GM18508 (cell line): ENCODE measurements at regions not wholly inside any gene's neighbourhood (a gene's known extent, or its start where the extent isn't known, plus 50 kb on each side); places are given as distances from the start of the nearest gene placed in this dataset.

Experiments used
- ATAC-seq: cut with Tn5 transposase; IDR thresholded peaks from one replicate; pipeline ENCODE4 v1.9.1; 2021; ENCODE audit warnings: moderate number of reproducible peaks; ENCODE audit not compliant: insufficient read depth, unreplicated experiment

DNA sequence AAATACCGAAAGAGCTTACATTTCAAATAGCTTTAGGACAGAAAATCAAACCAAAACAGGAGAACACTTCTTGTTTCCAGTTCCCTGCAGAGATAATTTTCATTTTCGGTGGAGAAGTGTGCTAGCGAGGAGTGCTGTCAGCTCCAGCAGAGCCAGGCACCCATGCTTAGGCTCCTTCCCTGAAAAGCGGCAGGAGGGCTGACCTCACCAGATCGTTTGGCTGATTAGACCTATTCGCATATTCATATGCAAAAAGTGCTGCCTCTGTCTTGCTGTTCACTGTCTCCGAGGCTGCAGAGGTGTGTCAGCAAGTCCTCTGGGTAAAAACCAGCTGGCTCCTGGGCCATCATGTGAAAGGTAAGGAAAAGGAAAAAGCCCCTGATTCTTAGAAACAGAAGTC lies 225.8 kb upstream of the COPS8 start:
- no peak for ATAC-seq

DNA sequence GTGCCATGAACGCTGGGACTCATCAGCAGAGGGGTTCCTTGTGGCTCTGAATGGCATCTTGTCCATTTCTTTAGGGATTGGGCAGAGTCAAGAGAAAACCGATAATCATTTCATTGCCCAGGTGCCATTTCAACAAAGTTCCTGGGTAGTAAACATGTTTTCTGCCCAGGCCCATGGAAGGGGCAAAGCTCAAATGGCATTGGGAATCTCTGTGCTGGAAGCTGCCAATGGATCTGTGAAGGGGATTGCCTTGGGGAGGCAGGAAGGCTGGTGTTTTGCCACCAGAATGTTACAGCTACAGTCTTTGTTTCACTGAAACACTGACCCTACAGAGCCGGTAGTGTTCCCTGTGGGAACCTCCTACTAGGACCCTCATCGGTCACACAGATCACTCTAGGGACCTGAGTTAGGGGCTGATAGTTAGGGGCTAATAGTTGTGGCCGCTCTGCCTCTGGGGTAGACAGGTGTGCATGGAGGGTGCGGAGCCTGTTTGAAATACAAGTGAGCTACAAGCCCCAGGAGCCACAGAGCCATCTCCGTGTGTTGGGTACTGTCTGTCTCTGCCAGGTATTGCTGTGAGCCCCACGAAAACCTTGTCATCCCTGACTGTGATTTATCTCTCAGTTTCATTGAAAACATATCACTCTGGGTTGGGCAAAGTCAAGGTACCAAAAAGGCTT lies 224.4 kb upstream of the COPS8 start:
- no peak for ATAC-seq

DNA sequence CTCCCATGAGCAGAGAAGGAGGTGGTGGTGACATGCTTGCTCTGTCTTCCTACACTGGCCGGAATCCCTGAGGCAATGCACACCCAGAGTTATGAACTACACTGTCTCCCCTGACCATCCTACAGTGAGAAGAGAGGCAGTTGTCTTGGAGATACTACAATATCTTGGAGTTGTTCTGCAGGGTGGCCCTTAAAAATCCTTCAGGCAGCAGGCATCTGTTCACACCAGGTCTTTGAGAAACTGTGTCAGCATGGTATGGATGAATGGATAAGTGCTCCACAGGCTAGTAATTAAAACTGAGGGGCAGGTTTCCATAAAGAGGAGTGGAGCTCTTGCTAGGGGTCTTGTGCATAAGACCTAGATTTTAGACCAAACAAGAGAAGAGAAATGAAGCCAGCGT lies 223.7 kb upstream of the COPS8 start:
- no peak for ATAC-seq

DNA sequence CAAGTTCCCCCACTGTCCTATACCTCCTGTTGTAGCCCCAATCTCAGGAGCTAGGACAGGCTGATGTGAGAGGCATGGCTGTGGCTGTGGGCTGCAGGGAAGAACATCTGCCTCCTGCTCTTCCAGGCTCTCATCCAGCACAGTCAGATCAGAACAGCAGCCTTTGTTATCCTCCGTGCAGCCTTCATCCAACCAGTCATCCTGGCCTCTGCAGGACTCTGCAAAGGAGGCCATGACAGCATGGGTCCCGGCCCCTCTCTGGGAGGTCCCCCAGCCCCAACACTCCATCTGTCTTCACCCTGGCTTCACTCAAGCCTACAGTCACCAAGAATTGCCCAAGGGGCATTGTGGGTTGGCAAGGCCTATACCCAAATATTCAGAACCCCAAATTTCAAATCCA lies 223.2 kb upstream of the COPS8 start:
- ATAC-seq, result no peak

DNA sequence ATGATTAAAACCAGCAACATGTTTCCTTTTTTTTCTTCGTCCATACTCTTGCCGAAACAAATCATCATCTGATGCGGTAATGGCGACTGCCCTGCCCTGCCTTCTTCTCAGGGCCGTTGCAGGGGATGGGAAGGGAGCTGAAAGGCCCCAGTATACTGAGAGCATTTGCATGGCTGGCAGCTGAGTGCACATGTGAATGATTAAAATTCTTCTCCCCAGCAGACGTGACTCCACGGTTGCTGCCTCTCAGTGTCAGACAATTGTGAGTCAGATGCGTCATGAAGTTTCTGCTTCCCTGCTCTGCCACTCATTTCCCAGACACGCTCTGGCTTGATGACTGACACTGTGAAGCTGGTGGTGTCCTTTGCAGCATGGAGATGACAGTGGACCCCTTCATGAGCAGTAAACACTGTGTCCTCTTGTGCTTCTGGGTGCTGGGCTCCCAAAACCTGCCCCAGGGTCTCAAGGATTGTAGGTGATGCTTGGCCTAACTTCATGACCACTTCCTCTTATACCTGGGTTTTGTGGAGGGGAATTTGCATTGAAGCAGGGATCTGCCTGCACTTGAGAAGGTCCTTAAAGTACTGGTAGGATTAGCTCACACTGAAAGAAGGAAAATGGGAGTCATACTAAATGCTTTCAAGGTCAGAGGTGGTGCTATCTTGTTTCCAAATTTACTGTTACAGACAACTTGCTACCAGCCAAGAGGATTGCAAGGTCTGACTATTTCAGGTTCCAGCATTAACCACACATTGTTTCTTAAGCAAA lies 222.5 kb upstream of the COPS8 start:
- ATAC-seq, result peak; percentile 69

DNA sequence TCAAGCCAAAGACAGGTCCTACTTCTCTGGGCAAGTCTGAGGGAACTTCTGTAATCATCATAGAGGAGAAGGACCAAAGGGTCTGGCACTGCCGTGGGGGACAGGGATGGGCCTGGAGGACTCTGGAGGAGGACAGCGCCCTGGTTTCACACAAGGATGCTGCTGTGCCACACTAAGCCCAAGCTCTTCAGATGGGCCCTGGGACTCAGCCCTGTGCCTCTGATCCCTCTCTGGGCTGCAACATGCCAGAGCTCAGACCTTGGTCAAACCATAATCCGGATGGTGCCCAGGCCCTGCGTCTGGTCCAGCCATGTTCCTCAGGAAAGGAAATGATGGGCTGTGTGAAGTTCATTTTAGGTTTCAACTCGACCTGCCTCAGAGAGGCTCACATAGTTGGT lies 222.0 kb upstream of the COPS8 start:
- ATAC-seq, result no peak

DNA sequence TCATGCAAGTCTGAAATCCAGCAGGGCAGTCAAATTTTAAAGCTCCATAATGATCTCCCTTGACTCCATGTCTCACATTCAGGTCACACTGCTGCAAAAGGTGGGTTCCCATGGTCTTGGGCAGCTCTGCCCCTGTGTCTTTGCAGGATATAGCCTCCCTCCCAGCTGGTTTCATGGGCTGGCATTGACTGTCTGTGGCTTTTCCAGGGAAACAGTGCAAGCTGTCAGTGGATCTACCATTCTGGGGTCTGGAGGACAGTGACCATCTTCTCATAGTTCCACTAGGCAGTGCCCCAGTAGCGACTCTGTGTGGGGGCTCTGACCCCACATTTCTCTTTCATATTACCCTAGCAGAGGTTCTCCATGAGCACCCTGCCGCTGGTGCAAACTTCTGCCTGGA lies 220.6 kb upstream of the COPS8 start:
- ATAC-seq, result no peak

DNA sequence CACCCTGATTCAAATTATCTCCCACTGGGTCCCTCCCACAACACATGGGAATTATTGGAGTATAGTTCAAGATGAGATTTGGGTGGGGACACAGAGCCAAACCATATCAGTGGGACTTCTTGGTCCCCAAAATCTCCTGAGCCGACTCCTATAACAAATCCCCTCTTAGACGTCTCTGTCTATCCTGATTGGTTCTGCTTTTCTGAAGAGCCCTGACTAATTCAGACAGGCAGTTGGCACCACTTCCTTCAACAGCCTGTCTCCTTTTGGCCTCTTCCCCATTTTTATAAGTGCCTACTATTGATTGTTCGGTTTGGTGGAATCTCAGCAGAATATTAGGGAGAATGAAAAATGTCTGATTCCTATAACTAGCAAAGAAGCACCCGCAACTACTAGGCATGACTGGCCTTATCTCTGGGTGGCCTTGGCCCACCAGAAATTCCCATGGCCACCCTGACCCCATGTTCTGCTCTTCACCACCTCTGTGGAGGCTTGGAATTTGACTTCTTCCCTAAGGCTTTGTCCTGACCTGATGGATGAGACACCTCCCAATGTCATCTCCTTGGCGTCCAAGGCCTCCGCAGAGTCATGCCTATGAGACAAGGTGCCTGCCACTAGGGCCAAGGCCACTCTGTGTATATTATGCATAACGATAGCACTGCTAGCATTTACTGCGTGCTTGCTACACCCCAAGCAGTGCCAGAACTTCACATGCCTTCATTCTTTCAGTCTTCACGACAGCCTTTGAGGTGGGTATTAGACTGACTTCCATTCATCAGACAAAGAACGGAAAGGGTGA lies 218.9 kb upstream of the COPS8 start:
- no peak for ATAC-seq

DNA sequence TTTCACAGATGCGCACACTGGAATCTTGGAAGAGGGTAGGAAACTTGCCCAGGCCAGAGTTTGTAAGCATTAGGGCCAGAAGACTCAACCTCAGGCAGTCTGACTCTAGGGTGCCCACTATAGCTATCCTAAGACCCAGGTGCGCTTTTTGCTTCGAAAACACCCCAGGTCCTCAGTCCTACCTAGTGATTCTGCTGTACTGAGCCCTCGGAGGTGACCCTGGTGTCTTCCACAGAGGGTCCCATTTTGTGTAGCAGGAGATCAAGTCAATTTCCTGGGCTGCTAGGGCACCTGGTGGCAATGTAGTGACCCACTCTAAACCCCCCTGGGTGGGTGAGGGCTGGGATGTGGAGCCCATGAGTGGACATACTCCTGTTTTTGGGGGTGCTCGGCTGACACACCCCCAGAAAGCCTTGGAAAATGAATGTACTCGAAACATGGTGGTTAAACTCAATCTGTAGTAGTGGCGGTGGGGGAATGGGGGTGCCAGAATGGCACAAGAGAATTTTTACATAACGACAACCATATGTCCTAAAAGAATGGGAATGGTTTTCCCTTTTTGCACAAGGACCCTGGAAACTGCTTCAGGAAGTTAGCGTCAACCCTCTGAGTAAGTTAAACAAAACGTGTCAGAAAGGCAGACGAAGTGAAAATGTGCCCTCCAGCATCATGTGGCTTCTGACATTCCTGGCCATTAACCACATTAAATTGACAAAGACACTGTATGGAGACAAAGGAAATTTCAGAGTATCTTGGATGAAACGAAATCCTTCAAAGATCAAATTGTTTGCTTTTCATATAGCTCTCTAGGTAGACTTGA lies 218.0 kb upstream of the COPS8 start:
- ATAC-seq, result no peak

DNA sequence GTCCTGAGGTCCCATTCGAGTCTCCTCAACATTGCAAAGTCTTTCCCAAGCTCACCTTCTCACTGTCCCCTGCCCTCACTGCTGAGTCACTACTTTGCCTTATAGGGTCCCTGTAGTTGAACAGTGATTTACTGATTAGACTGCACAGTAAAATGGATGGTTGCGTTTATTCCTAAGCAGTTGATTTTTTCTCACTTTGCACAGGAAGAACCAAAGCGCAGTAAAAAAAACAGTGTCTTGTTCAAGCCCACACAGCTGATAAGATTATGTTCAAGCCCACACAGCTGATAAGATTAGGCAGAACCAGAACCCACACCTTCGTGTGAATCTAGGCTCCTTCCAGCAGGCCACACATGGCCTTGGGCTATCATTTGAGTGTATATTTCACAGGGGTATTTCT lies 215.3 kb upstream of the COPS8 start:
- ATAC-seq, result no peak

DNA sequence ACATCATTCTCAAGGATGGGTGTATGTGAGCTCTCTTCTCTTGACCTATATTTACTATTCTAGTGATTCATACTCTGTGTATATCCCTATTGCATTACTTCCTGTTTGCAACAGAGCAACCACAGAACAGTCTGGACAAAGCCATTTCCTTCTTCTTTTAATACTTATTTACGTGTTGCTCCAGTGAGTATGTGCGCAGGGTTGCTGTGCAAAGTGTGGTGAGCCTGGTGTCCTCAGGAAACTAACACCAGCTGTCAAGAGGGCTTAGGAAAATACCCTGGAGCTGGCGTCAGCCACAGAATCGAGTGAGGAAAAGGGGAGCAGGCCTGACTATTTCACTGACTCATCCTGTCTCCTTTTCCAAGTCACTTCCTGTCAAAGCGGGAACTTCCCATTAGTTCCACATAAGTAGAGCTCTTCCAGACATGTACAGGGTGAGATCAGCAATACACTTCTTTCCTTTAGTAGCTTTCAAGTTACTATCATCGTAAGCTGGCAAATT lies 214.1 kb upstream of the COPS8 start:
- no peak for ATAC-seq

DNA sequence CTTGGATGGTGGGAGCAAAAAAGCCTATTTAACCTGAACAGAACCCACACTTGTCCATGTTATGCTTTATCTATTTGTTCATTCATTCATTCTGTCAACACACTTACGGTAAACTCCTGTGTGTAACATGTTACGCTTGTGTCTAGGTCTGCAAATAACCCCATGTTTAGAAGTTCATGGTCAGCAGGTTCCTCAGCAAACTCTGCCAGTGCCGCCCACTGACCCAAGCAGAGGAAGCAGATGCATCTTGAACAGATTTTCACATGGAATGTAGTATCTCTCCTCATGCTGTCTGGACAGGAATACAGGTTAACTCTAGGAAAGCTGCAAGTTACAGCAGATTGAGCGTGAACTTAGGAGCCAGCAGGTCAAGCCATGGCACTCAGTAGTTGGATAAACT lies 213.7 kb upstream of the COPS8 start:
- ATAC-seq, result no peak

DNA sequence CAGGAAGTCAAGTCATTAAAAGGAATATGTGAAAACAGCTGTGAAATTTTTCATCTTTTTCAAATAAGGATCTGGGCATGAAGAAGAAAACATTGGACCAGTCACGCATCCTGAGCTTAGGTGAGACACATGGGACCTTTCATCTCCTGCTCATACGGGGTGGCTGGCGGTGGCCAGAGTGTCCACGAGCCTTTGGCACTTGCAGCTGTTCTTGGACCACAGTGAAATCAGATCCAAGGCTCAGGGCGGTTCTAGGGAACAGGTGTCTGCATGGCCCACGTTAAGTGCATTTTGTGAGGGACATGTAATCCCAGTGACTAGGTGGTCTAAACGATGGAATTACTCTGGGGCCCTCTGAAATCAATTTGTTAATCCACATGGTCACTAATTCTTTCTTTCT lies 212.7 kb upstream of the COPS8 start:
- no peak for ATAC-seq

DNA sequence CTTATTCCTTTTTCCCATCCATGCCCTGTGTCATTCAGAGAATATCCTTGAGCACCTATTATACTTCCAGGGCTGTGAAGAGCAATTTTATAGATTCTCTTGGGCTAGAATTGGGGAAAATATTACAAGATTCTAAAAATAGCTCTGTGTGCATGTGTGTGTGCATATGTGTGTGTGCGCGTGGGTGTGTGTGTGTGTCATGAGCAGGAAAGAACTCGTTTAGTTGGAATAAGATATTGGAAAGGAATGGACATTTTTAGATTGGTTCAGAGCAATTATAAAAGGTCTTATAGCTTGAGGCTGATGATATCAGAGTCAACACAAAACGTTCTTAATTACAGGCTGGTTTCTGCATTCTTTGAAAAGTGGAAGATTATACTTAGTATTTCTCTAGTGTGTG lies 212.1 kb upstream of the COPS8 start:
- no peak for ATAC-seq

DNA sequence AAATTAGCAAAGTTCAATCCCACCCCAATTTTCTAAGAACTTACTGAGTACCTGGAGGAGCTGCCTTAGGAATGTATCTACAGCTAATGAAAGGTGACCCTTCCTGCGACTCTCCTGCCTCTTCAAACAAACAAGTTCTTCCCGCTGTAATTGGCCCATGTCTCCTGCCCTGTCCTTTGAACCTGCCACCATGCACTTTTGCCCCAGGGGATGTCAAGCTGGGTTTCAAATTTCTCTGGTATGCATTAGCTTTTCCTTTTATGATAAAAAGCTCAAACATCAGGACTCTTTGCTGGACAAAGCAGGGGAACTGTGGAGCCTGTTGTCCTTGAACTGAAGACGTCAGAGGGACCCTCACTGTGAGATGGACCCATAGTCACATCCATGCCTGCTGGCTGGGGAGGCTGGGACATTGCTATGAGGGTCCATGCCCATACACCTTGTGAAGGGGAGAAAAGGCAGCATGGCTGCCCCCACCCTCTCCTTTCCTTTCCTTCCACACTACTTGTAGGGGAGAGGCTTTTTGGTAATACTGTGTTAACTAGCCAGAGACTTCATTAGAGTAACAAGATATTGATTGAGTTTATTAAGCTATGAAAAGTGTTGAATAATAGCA lies 210.7 kb upstream of the COPS8 start:
- no peak for ATAC-seq

DNA sequence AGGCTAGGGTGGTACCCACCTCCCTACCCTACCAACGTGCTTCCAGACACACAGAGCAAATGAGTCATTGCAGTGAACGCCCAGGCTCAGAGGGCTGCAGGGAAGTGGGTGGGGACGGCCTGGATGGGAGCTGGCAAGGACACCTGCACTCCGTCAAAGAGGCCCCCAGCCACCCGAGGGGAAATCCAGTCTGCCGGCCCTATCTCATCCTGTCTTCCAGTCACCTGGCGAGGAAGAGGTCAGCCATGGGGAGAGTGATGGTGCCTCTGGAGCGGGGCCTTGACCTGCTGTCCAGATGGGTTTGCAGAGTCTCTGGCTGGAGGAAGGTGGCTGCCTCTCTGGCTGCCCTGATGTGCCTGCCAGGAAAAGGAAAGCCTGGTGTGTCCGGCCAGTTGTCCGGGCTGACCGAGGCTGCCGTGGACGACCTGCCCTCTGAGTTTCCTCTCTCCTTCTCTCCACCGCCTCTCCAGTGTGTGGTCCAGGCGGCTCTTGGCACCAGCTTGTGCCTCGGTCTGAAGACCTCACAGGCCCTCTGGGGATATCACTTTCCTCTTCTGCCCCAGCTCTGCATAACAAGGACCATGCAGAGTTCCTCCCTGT lies 209.7 kb upstream of the COPS8 start:
- no peak for ATAC-seq

DNA sequence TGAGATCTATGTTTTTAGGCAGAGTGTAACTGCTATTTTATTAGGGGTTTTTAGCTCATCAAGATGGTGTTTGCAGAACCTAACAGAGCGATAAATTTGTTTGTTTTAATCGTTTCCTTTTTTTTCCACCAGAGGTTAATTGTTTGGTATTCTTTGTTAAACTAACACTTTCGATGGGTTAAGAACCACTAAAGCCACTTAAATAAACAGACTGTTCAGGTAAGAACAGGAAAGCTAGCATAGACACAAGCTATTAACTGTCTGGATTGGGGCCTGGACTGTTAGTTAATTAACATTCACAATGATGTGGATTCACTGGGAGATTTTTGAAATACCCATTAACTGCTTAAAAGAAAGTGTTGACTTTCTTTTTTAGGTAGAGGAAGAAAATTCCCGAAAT lies 209.0 kb upstream of the COPS8 start:
- no peak for ATAC-seq

DNA sequence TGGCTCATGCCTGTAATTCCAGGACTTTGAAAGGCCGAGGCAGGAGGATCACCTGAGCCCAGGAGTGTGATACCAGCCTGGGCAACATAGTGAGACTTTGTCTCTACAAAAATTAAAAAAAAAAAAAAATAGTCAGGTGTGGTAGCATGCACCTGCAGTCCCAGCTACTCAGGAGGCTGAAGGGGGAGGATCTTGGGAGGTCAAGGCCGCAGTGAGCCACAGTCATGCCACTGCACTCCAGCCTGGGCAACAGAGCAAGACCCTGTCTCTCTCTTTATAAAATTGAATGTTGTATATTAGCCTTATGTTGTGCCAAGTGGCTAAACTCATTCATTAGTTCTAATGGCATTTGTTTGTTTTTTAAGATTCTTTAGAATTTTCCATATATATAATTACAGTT lies 207.7 kb upstream of the COPS8 start:
- ATAC-seq, result no peak

DNA sequence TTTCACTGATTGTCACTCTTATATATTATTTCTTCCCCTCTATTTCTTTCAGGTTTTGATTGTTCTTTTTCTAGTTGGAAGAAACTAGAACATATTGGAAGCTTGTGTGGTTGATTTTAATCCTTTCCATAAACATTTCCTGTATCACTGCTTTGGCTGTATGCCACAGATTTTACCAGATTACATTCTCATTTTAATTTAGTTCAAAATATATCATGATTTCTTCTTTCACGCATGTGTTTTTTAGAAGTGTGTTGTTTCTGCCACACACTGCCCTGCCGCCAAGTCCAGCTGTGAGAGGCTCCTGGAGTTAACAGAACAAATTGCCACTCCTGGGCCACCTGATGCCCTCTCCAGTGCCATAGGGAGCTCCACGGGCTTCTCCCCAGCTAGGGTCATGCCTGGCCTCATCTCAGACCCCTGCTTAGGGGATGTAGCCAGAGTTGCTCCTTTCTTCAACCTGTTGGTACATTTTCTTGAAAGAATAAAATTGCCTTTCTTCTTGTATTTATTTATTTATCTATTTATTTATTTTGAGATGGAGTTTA lies 206.2 kb upstream of the COPS8 start:
- ATAC-seq, result no peak
